Hepatocyte (in vitro differentiated cells): ENCODE measurements at regions not wholly inside any gene's neighbourhood (a gene's known extent, or its start where the extent isn't known, plus 50 kb on each side); places are given as distances from the start of the nearest gene placed in this dataset.

Source experiments
- EZH2 ChIP-seq: fragments of 200-600 bp; sonication (generic); IDR thresholded peaks from 2 replicates; pipeline ENCODE4 v1.6.1; 2016; ENCODE audit warnings: antibody characterized with exemption, mild to moderate bottlenecking, borderline replicate concordance
- EZH2phosphoT487 ChIP-seq: fragments of 200-600 bp; sonication (generic); IDR thresholded peaks from one replicate; pipeline ENCODE4 v1.6.1; 2018; ENCODE audit warnings: antibody characterized with exemption, mild to moderate bottlenecking, low read depth, moderate library complexity; ENCODE audit not compliant: unreplicated experiment, severe bottlenecking
- TF ChIP-seq, protein P1 (sequence below): fragments of 200-600 bp; sonication (generic); IDR thresholded peaks from 2 replicates; pipeline ENCODE4 v1.5.1; 2016; ENCODE audit warnings: antibody characterized with exemption, mild to moderate bottlenecking; ENCODE audit not compliant: poor library complexity

DNA sequence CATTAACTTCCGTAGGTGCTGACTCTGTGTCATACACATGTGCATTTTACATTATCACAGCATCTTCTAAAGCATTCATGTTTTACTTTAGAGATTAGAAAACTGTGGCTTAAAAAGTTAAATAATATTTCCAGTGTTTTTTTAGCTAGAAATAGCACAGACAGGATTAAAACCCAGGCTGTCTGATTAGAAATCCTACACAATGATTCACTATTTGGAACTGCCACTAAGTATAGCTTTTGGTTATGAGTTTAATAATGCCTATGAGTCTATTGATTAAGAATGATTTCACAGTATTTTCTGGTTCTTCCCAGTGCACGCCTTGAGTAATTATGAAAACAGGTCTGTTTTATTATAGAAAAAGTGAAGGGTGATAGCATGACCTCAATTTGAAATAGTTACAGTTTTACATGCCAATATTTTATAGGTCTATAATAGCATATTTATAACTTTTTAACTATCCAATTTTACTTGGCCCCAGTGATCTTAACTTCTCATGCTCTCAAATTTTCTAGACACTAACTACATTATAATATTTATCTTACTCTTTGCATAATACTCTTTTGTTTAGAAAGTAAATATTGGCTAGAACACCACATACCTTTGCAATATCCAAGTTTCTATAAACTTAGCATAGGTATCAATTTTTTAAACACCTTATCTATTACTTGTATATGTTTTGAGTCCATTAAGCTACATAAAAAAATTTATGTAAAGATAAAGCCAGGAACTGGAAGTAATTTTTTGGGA is 313.2 kb downstream of the RND3 start:
- TF ChIP-seq, protein P1, sequence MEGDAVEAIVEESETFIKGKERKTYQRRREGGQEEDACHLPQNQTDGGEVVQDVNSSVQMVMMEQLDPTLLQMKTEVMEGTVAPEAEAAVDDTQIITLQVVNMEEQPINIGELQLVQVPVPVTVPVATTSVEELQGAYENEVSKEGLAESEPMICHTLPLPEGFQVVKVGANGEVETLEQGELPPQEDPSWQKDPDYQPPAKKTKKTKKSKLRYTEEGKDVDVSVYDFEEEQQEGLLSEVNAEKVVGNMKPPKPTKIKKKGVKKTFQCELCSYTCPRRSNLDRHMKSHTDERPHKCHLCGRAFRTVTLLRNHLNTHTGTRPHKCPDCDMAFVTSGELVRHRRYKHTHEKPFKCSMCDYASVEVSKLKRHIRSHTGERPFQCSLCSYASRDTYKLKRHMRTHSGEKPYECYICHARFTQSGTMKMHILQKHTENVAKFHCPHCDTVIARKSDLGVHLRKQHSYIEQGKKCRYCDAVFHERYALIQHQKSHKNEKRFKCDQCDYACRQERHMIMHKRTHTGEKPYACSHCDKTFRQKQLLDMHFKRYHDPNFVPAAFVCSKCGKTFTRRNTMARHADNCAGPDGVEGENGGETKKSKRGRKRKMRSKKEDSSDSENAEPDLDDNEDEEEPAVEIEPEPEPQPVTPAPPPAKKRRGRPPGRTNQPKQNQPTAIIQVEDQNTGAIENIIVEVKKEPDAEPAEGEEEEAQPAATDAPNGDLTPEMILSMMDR: no peak
- TF ChIP-seq EZH2phosphoT487 (no peak), EZH2 (no peak)
